Sigmoid colon (tissue), 6 donors: ENCODE measurements at regions not wholly inside any gene's neighbourhood (a gene's known extent, or its start where the extent isn't known, plus 50 kb on each side); places are given as distances from the start of the nearest gene placed in this dataset.

ENCODE experiments used
- DNase-seq: peaks from one replicate; pipeline ENCODE4 v3.0.0-alpha.2; 2019
- H3K27ac ChIP-seq, 4 donors: fragments of 200-600 bp; sonication (generic); one replicate each; pipeline ENCODE4 v1.5.1; 2016 to 2019; ENCODE audit warnings: mild to moderate bottlenecking in 1 of 4
- H3K27me3 ChIP-seq, 3 donors: fragments of 200-600 bp; sonication (generic); one replicate each; pipeline ENCODE4 v1.5.1; 2019; ENCODE audit warnings: mild to moderate bottlenecking in 1 of 3
- H3K36me3 ChIP-seq, 4 donors: fragments of 200-600 bp; sonication (generic); one replicate each; pipeline ENCODE4 v1.5.1; 2016 to 2019
- H3K4me1 ChIP-seq, 4 donors: fragments of 200-600 bp; sonication (generic); one replicate each; pipeline ENCODE4 v1.5.1; 2017 to 2019
- H3K4me3 ChIP-seq, 4 donors: fragments of 200-600 bp; sonication (generic); one replicate each; pipeline ENCODE4 v1.5.1; 2017 to 2019; ENCODE audit warnings: mild to moderate bottlenecking in 2 of 4, moderate library complexity in 1 of 4
- H3K9me3 ChIP-seq, 4 donors: fragments of 200-600 bp in 3 of 4; sonication (generic) in 3 of 4; one replicate each; pipeline versions ENCODE4 v1.5.1 to v1.6.1; 2013 to 2019
- CTCF ChIP-seq, 4 experiments: fragments of 450-650 bp in 3 of 4; fragments of 200-600 bp in 1 of 4; IDR thresholded peaks; one replicate each; pipeline ENCODE4 v1.5.1; 2016 to 2019; ENCODE audit warnings: antibody characterized with exemption in 4 of 4, mild to moderate bottlenecking in 3 of 4, moderate library complexity in 2 of 4
- EP300 ChIP-seq, 4 donors: sonication (generic); formaldehyde crosslinking; IDR thresholded peaks; one replicate each; pipeline ENCODE4 v1.6.1; 2017; ENCODE audit warnings: antibody characterized with exemption in 4 of 4
- POLR2A ChIP-seq, 2 donors: fragments of 450-650 bp; IDR thresholded peaks; one replicate each; pipeline ENCODE4 v1.6.1; 2016; ENCODE audit warnings: antibody characterized with exemption in 2 of 2, mild to moderate bottlenecking in 2 of 2, moderate library complexity in 2 of 2
- POLR2AphosphoS5 ChIP-seq, 4 donors: sonication (generic); formaldehyde crosslinking; IDR thresholded peaks; one replicate each; pipeline ENCODE4 v1.6.1; 2017; ENCODE audit warnings: antibody characterized with exemption in 4 of 4
- WGBS, 2 donors: extraction: QIAGEN DNeasy Blood & Tissue Kit; methylation state at CpG; one replicate each; pipeline ENCODE4 v1.1.7; 2013; 5-methylcytosine and 5-hydroxymethylcytosine counted together
- intact Hi-C: fragments of 100-400 bp; cut with DNase I; formaldehyde crosslinking; loops from one replicate; pipeline ENCODE4 v1.15.1; 2023
- donor health status: healthy with polysubstance abuse.
- donor health status: healthy.

DNA sequence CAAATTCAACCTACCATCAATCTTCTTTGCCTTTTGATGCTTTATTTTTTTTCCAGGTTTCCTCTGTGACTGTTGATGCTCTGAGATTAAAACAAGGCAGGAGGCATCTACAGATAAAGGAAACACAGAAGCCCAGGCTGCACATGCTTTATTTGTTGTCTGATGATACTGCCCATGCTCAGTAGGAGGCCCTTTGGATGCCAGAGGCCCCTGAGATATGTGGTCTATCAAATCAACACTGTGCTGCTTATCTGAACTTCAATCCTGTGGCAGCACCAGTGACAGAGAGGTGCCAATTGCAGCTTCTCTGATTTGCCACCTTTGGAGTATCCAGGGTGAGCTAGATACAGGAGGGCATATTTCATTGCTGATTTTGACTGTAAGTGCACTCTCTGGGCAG, 571.3 kb upstream of the TBX3 start:
- no peaks in the 10 kb centered on the region for H3K9me3 ChIP-seq
- no peak overlapping the region for H3K27ac ChIP-seq
- H3K4me1 ChIP-seq = peaks cover 0 to 5% (median 0%) of the 10 kb centered on the region in 4 donors
- DNase-seq = no peak
- no peak for TF ChIP-seq POLR2A (IDR thresholded peaks at IDR 0.05)
- TF ChIP-seq CTCF (IDR thresholded peaks at IDR 0.05) = no peak
- no peak for TF ChIP-seq POLR2AphosphoS5 (IDR thresholded peaks at IDR 0.05)
- no peak for TF ChIP-seq EP300 (IDR thresholded peaks at IDR 0.05)
- H3K36me3 ChIP-seq = no peaks in the 10 kb centered on the region
- H3K27me3 ChIP-seq = no peaks in the 10 kb centered on the region
- H3K4me3 ChIP-seq = no peak overlapping the region
- intact Hi-C loops = no loop called here

DNA sequence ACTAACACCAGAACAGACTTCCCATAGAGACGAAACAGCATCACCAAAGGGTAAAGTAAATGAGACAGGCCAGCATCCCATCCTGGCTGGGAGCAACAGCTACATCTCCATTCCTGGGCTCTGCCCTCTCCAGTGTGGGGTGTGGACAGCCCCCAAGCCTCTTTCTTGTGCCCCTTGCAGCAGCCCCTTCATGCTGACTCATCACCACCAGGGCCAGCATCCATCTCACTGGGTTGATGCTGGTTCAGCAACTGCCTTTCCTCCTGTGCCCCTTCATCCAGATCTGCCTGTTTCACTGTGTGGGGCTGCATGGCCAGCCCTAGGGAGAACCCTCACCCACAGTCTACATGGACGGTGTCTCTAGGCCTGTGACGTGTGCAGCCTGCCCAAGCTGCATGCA, 569.1 kb upstream of the TBX3 start:
- TF ChIP-seq CTCF (IDR thresholded peaks at IDR 0.05) (no peak), EP300 (IDR thresholded peaks at IDR 0.05) (no peak), POLR2AphosphoS5 (IDR thresholded peaks at IDR 0.05) (no peak), POLR2A (IDR thresholded peaks at IDR 0.05) (no peak)
- no peaks in the 10 kb centered on the region for H3K27me3 ChIP-seq
- DNase-seq = no peak
- H3K4me3 ChIP-seq = no peak overlapping the region
- intact Hi-C loops = no loop called here
- peaks cover 0 to 5% (median 0%) of the 10 kb centered on the region in 4 donors for H3K4me1 ChIP-seq
- H3K27ac ChIP-seq = no peak overlapping the region
- H3K9me3 ChIP-seq = no peaks in the 10 kb centered on the region
- 93 to 96% methylated on average over 3 of the region's 3 CpGs for WGBS, 2 donors
- H3K36me3 ChIP-seq = no peaks in the 10 kb centered on the region

- 91 to 93% methylated on average over 6 of the region's 6 CpGs for WGBS, 2 donors
- no peaks in the 10 kb centered on the region for H3K36me3 ChIP-seq
- no peak for DNase-seq
- peaks cover 0 to 5% (median 0%) of the 10 kb centered on the region in 4 donors for H3K4me1 ChIP-seq
- H3K9me3 ChIP-seq = no peaks in the 10 kb centered on the region
- TF ChIP-seq POLR2A (IDR thresholded peaks at IDR 0.05) = no peak
- TF ChIP-seq CTCF (IDR thresholded peaks at IDR 0.05) = no peak
- no peak for TF ChIP-seq POLR2AphosphoS5 (IDR thresholded peaks at IDR 0.05)
- no peak for TF ChIP-seq EP300 (IDR thresholded peaks at IDR 0.05)
- no peak overlapping the region for H3K4me3 ChIP-seq
- no peaks in the 10 kb centered on the region for H3K27me3 ChIP-seq
- H3K27ac ChIP-seq = no peak overlapping the region
- intact Hi-C loops = no loop called here
These were observed 567.8 kb upstream of the TBX3 start for GRCh38 chr12:115251727-115252126.

DNA sequence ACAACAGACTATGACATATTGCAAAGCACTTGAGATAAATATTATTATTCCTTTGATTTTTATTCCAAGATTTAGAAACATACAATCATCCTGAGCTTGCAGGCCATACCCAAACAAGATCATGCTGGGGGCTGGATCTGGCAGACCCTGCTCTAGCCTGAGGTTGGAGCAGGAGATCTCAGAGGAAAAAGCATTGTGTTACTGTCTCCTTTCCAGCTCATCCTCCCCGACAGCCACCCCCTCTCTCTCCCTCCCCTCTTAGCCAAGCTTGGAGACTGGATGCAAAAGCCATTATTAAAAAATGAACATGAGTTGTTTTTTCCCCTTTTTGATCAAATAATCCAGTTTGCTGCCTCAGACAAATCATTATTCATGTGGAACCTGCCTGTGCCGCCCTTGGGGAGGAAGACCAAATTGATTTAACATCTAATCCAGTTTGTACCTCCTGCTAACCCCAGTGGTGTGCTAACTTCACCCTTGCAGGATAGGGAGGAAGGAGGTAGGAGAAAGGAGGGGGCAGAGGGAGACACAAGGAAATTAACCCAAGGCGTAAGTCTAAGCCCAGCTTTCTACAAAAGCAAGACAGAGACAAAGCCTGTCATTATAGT, 565.8 kb upstream of the TBX3 start:
- Histone ChIP-seq H3K9me3 (no peaks in the 10 kb centered on the region), H3K27me3 (no peaks in the 10 kb centered on the region), H3K4me3 (no peak overlapping the region), H3K4me1 (peaks cover 0 to 5% (median 0%) of the 10 kb centered on the region in 4 donors), H3K36me3 (no peaks in the 10 kb centered on the region), H3K27ac (no peak overlapping the region)
- 78 to 89% methylated on average over 3 of the region's 3 CpGs for WGBS, 2 donors
- TF ChIP-seq EP300 (IDR thresholded peaks at IDR 0.05) (no peak), POLR2A (IDR thresholded peaks at IDR 0.05) (no peak), POLR2AphosphoS5 (IDR thresholded peaks at IDR 0.05) (no peak)
- no peak for DNase-seq
- intact Hi-C loops = no loop called here

GRCh38 chr12:115245020-115245419, 561.0 kb upstream of the TBX3 start:
- Histone ChIP-seq H3K36me3 (no peaks in the 10 kb centered on the region), H3K9me3 (no peaks in the 10 kb centered on the region), H3K4me3 (no peak overlapping the region), H3K27ac (no peak overlapping the region), H3K27me3 (no peaks in the 10 kb centered on the region), H3K4me1 (no peaks in the 10 kb centered on the region)
- no peak for TF ChIP-seq POLR2AphosphoS5 (IDR thresholded peaks at IDR 0.05)
- no peak for TF ChIP-seq EP300 (IDR thresholded peaks at IDR 0.05)
- no peak for TF ChIP-seq POLR2A (IDR thresholded peaks at IDR 0.05)
- no peak for TF ChIP-seq CTCF (IDR thresholded peaks at IDR 0.05)
- DNase-seq = no peak
- intact Hi-C loops = no loop called here
- 83 to 90% methylated on average over 10 of the region's 10 CpGs for WGBS, 2 donors
